GM20000 (cell line): ENCODE measurements at regions not wholly inside any gene's neighbourhood (a gene's known extent, or its start where the extent isn't known, plus 50 kb on each side); places are given as distances from the start of the nearest gene placed in this dataset.

ENCODE experiments used
- DNase-seq: peaks from one replicate; pipeline ENCODE4 v3.0.0; 2012; ENCODE audit warnings: low spot score
- TF ChIP-seq, protein P1 (sequence below): IDR thresholded peaks from 2 replicates; pipeline ENCODE4 v1.5.1; 2012; ENCODE audit warnings: mild to moderate bottlenecking, control low read depth; ENCODE audit errors: extremely low read depth, missing control alignments

DNA sequence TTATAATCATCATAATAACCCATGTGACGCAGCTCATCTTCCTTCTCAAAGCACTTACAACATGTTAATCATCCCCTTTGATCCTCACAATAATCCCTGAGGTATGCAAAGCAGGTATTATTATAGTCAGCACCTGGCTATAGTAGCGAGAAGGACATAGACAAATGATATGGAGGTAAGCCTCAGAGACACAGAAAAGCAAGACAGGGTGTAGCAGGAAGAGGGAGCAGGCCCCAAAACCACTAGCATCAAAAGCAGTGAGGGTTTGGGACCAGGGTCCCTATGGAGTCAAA, 139.2 kb upstream of the SLC30A5 start:
- DNase-seq = no peak
- TF ChIP-seq, protein P1, sequence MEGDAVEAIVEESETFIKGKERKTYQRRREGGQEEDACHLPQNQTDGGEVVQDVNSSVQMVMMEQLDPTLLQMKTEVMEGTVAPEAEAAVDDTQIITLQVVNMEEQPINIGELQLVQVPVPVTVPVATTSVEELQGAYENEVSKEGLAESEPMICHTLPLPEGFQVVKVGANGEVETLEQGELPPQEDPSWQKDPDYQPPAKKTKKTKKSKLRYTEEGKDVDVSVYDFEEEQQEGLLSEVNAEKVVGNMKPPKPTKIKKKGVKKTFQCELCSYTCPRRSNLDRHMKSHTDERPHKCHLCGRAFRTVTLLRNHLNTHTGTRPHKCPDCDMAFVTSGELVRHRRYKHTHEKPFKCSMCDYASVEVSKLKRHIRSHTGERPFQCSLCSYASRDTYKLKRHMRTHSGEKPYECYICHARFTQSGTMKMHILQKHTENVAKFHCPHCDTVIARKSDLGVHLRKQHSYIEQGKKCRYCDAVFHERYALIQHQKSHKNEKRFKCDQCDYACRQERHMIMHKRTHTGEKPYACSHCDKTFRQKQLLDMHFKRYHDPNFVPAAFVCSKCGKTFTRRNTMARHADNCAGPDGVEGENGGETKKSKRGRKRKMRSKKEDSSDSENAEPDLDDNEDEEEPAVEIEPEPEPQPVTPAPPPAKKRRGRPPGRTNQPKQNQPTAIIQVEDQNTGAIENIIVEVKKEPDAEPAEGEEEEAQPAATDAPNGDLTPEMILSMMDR = no peak

DNA sequence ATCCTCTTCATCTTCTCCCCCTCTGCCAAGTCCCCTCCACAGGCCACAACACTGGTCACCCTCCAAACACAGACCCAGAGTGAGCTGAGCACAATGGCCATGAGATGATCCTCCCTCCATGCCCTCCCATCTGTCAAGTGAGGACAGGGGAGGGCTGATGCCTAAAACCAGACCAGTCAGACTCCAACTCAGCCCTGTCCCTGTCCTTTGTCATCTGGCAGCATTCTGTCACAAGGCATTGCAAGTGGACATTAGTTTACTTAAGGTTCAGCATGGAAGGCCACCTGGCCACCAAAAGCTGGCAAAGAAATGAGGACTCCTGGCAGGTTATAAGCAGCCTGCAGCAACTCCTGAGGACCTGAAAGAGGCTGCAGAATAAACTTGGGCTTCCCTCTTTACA, 136.2 kb upstream of the SLC30A5 start:
- TF ChIP-seq, protein P1 = no peak
- DNase-seq = no peak

DNA sequence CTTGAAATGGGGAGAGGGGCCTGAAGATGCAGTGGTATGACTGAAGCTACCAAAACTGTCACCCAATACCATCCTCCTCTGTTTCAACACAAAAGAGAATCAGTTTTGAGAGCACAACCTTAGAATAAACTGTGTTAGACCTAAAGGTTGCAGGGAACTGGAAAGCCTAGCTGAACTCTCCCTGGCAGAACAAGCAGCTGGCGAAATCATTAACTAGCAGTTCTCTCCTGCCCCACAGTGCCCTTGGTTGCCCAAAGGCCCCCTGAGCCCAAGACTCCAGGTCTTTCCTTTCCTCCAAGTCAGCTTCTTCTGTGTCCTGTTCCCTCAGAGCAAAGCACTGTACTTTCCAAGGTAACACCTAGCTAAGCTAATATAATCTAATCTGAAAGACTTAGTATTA, 135.4 kb upstream of the SLC30A5 start:
- TF ChIP-seq, protein P1 = no peak
- no peak for DNase-seq

DNA sequence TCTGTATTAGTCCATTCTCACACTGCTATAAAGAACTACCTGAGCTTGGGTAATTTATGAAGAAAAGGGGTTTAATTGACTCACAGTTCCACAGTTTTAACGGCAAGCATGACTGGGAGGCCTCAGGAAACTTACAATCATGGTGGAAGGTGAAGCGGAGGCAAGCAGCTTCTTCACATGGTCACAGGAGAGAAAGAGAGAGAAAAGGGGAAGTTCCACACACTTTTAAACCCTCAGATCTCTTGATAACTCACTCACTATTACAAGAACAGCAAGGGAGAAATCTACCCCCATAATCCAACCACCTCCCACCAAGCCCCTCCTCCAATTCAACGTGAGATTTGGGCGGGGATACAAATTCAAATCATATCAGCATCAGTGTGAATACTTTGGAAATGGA, 133.4 kb upstream of the SLC30A5 start:
- TF ChIP-seq, protein P1 = no peak
- DNase-seq = no peak

DNA sequence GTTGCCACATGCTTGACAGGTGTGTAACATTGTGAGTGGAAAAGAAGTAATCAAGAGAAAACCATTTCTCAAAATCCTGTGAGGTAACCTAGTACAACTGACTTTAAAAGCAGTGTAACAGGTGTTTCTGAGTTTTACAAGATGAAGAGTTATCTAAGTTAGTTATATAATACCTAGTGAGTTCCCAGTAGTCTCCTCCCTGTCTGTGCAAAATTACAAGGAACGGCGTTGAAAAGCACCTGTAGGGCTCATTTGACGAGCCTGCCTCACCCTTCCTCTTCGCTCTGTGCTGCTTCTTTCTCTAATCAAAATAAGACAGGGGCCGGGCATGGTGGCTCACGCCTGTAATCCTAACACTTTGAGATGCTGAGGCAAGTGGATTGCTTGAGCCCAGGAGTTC, 132.9 kb upstream of the SLC30A5 start:
- TF ChIP-seq, protein P1 = no peak
- DNase-seq = no peak

DNA sequence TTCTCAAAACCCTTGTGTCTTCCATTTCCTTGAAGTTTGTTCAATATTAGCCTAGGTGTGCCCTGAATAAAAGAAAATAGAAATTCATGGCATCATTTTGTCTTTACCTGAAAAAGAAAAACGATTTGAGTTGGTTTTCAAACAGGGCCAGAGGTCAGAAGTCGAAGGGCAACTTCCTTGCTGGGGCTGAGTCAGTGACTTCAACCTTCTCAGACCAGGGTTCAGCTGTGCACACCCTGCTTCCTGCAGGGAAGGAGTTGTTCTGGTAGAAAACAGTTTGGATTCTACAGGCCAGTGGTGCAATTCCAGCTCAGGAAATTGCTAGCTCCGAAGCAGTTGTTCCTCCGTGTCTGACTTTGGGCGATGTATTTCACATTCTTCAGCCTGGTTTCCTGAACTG, 132.1 kb upstream of the SLC30A5 start:
- no peak for DNase-seq
- TF ChIP-seq, protein P1 = no peak

DNA sequence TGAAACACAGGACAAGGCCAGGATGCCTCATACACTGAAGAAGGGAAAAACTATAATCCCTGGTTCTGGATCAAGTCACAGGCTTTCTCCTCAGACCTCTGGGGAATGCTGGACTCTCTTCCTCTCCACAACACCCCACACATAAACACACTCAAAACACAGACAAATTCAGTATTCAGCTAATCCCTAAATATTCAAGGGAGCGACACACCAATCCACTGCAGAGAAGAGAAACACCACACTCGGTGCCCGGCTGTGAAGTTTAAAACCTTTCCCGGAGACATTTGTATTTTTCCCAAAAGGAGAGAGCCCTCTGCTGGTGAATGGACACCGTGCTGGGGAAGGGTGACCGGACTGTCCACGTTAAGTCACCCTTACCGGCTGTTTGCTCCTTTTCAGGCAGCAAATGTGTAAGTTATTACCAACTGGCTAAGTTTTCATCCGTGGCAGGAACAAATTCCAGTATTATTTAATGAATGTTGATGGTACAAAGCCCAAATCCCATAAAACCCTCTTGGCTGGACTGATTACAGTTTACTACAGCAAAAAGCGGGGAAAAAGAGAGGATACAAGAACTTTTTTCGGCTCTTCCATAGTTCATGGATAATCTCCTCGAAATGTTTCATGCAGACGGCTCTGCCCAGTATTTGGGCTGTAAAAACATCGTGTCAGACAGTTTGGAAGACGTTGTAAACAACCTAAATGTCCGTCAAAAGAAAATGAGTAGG, 130.9 kb upstream of the SLC30A5 start:
- peak; percentile 52 for DNase-seq
- TF ChIP-seq, protein P1 = peak; percentile 40
